KMS-11 (cell line): ENCODE measurements at regions not wholly inside any gene's neighbourhood (a gene's known extent, or its start where the extent isn't known, plus 50 kb on each side); places are given as distances from the start of the nearest gene placed in this dataset.

Experiments used
- H2AFZ ChIP-seq: fragments of 200-600 bp; sonication (generic); 2 replicates; pipeline ENCODE4 v1.6.1; 2016; ENCODE audit warnings: antibody characterized with exemption, mixed run types, low read depth
- H3K27ac ChIP-seq: fragments of 200-600 bp; sonication (generic); 2 replicates; pipeline ENCODE4 v1.6.1; 2016; ENCODE audit warnings: mild to moderate bottlenecking, mixed run types
- H3K27me3 ChIP-seq: fragments of 200-600 bp; sonication (generic); 2 replicates; pipeline ENCODE4 v1.6.1; 2017; ENCODE audit warnings: mild to moderate bottlenecking, low read depth, mixed run types, moderate library complexity; ENCODE audit not compliant: insufficient read depth
- H3K36me3 ChIP-seq: fragments of 200-600 bp; sonication (generic); 2 replicates; pipeline ENCODE4 v1.6.1; 2017; ENCODE audit warnings: mild to moderate bottlenecking, mixed run types; ENCODE audit not compliant: insufficient read depth
- H3K4me1 ChIP-seq: fragments of 200-600 bp; sonication (generic); 2 replicates; pipeline ENCODE4 v1.6.1; 2016; ENCODE audit warnings: mild to moderate bottlenecking, low read depth, mixed run types; ENCODE audit not compliant: poor library complexity, severe bottlenecking
- H3K4me2 ChIP-seq: fragments of 200-600 bp; sonication (generic); 2 replicates; pipeline ENCODE4 v1.7.0; 2016; ENCODE audit warnings: mild to moderate bottlenecking, mixed run types
- H3K4me3 ChIP-seq: fragments of 200-600 bp; sonication (generic); IDR thresholded peaks from 2 replicates; pipeline ENCODE4 v1.6.1; 2017; ENCODE audit warnings: low read depth, low read length, mixed read lengths; ENCODE audit not compliant: insufficient read depth
- H3K79me2 ChIP-seq: fragments of 200-600 bp; sonication (generic); 2 replicates; pipeline ENCODE4 v1.6.1; 2016; ENCODE audit warnings: low read depth, mixed run types; ENCODE audit not compliant: insufficient read depth
- H3K9ac ChIP-seq: fragments of 200-600 bp; sonication (generic); 2 replicates; pipeline ENCODE4 v1.6.1; 2016; ENCODE audit warnings: mild to moderate bottlenecking, mixed run types
- H4K20me1 ChIP-seq: fragments of 200-600 bp; sonication (generic); 2 replicates; pipeline ENCODE4 v1.6.1; 2016; ENCODE audit warnings: mild to moderate bottlenecking, mixed run types; ENCODE audit not compliant: insufficient read depth
- TF ChIP-seq, protein P1 (sequence below): fragments of 200-600 bp; sonication (generic); conservative IDR thresholded peaks from 2 replicates; pipeline ENCODE4 v1.6.1; 2017; ENCODE audit warnings: low read depth, mild to moderate bottlenecking, antibody characterized with exemption, low read length, moderate library complexity, mixed read lengths

GRCh38 chr5:164772122-164772521, 1266.7 kb downstream of the MAT2B start:
- no peak overlapping the region for H2AFZ ChIP-seq
- TF ChIP-seq, protein P1, sequence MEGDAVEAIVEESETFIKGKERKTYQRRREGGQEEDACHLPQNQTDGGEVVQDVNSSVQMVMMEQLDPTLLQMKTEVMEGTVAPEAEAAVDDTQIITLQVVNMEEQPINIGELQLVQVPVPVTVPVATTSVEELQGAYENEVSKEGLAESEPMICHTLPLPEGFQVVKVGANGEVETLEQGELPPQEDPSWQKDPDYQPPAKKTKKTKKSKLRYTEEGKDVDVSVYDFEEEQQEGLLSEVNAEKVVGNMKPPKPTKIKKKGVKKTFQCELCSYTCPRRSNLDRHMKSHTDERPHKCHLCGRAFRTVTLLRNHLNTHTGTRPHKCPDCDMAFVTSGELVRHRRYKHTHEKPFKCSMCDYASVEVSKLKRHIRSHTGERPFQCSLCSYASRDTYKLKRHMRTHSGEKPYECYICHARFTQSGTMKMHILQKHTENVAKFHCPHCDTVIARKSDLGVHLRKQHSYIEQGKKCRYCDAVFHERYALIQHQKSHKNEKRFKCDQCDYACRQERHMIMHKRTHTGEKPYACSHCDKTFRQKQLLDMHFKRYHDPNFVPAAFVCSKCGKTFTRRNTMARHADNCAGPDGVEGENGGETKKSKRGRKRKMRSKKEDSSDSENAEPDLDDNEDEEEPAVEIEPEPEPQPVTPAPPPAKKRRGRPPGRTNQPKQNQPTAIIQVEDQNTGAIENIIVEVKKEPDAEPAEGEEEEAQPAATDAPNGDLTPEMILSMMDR: no peak
- H3K4me3 ChIP-seq: no peak overlapping the region
- no peak overlapping the region for H3K9ac ChIP-seq
- H3K27me3 ChIP-seq: no peaks in the 10 kb centered on the region
- H4K20me1 ChIP-seq: no peaks in the 10 kb centered on the region
- no peak overlapping the region for H3K4me2 ChIP-seq
- no peaks in the 10 kb centered on the region for H3K36me3 ChIP-seq
- H3K79me2 ChIP-seq: no peaks in the 10 kb centered on the region
- H3K4me1 ChIP-seq: no peaks in the 10 kb centered on the region
- H3K27ac ChIP-seq: no peak overlapping the region

DNA sequence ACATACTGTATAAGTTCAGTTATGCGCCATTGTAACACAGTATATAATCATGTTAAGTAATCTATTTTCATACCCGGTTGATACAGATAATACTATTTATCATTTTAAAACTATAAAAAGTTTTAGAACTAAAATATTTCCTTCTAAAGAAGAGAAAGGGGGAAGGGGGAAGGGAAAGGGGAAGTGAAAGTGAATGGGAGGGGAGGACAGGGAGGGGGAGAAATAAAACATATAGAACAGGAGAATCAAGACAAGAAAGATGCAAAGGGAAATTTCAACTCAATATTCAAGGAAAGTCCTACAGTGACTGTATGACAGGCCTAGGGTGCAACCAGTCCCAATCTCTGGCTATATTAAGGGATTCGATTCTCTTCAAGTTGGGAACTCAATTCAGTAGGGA, 1278.8 kb downstream of the MAT2B start:
- no peaks in the 10 kb centered on the region for H3K27me3 ChIP-seq
- H3K4me1 ChIP-seq: no peaks in the 10 kb centered on the region
- no peak overlapping the region for H3K27ac ChIP-seq
- H3K36me3 ChIP-seq: no peaks in the 10 kb centered on the region
- H3K9ac ChIP-seq: no peak overlapping the region
- H3K4me2 ChIP-seq: no peak overlapping the region
- H2AFZ ChIP-seq: no peak overlapping the region
- H3K79me2 ChIP-seq: no peaks in the 10 kb centered on the region
- TF ChIP-seq, protein P1: no peak
- no peaks in the 10 kb centered on the region for H4K20me1 ChIP-seq
- no peak overlapping the region for H3K4me3 ChIP-seq

DNA sequence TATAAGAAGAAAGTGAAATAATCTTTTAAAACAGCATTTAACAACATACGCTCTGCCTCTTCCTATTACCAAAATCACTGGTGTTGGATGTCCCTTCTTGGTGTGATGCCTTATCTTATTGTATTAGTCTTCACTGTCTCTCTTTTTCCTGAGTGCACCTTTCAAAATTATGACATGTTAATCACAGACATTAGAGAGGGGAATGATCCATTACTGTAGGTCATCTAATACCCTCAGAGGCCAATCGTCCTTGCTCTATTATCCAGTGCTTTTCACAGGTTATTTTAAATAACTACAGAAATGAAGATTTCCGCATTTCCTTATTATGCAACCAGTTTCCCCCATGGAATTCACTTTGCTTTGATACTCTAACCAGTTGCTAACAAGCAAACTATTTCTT, 1292.7 kb downstream of the MAT2B start:
- no peak overlapping the region for H3K4me2 ChIP-seq
- H3K79me2 ChIP-seq: no peaks in the 10 kb centered on the region
- no peak overlapping the region for H2AFZ ChIP-seq
- no peaks in the 10 kb centered on the region for H3K4me1 ChIP-seq
- no peak overlapping the region for H3K4me3 ChIP-seq
- TF ChIP-seq, protein P1: no peak
- no peaks in the 10 kb centered on the region for H3K36me3 ChIP-seq
- H3K9ac ChIP-seq: no peak overlapping the region
- no peaks in the 10 kb centered on the region for H3K27me3 ChIP-seq
- no peak overlapping the region for H3K27ac ChIP-seq
- H4K20me1 ChIP-seq: no peaks in the 10 kb centered on the region

- H4K20me1 ChIP-seq: no peaks in the 10 kb centered on the region
- TF ChIP-seq, protein P1: no peak
- no peak overlapping the region for H3K9ac ChIP-seq
- H3K27me3 ChIP-seq: no peaks in the 10 kb centered on the region
- H2AFZ ChIP-seq: no peak overlapping the region
- no peaks in the 10 kb centered on the region for H3K79me2 ChIP-seq
- H3K27ac ChIP-seq: no peak overlapping the region
- no peak overlapping the region for H3K4me2 ChIP-seq
- no peaks in the 10 kb centered on the region for H3K36me3 ChIP-seq
- no peak overlapping the region for H3K4me3 ChIP-seq
- no peaks in the 10 kb centered on the region for H3K4me1 ChIP-seq
Observed at GRCh38 chr5:164799391-164799790, 1294.0 kb downstream of the MAT2B start.
